ENCODE measurements at regions not wholly inside any gene's neighbourhood (a gene's known extent, or its start where the extent isn't known, plus 50 kb on each side); places are given as distances from the start of the nearest gene placed in this dataset.

- no peak overlapping the region for H2AFZ ChIP-seq (ENCODE audit: low read length)
- no peaks in the 10 kb centered on the region for H3K4me1 ChIP-seq (ENCODE audit: insufficient read depth, low read length)
- intact Hi-C loops (cut with micrococcal nuclease; ENCODE audit: unreplicated experiment) = no loop called here
- no peak overlapping the region for H3K4me3 ChIP-seq (replicated peaks in 1 of 3; ENCODE audit: insufficient read depth in 1 of 3, low read depth in 2 of 3, low read length in 3 of 3)
- ChIA-PET POLR2A (no interaction called here), CTCF (ENCODE audit: low intra/inter-chr PET ratio, low total read pairs) (no interaction called here)
- 9% methylated on average over 3 of the region's 3 CpGs for WGBS (ENCODE audit: low lambda C conversion rate)
- H3K27ac ChIP-seq (ENCODE audit: extremely low read length, insufficient read depth, low read length) = no peak overlapping the region
- no peak for FAIRE-seq
- in situ Hi-C loops (cut with HindIII; ENCODE audit: extremely low pct_ligation_motif_present, low pct_unique_long_range_greater_than_20kb) = no loop called here
- no peaks in the 10 kb centered on the region for H3K9me3 ChIP-seq (ENCODE audit: low read length)
- no peaks in the 10 kb centered on the region for H3K79me2 ChIP-seq (ENCODE audit: insufficient read depth, low read length)
- ATAC-seq = no peak
- no peak overlapping the region for H3K4me2 ChIP-seq (ENCODE audit: low read depth, low read length)
- H4K20me1 ChIP-seq (ENCODE audit: insufficient read depth, low read length) = no peaks in the 10 kb centered on the region
- no peak for DNase-seq (ENCODE audit: low spot score)
- H3K27me3 ChIP-seq (ENCODE audit: control insufficient read depth in 1 of 2, insufficient read depth in 2 of 2, low read length in 2 of 2) = peaks cover 0 to 32% of the 10 kb centered on the region in 2 experiments; a peak in 4 of 5 replicates
- BruUV-seq (replicated peaks) = no TSS peak
- H3K9ac ChIP-seq (ENCODE audit: insufficient read depth, low read depth, low read length) = no peak overlapping the region
- no peaks in the 10 kb centered on the region for H3K36me3 ChIP-seq (replicated peaks in 1 of 2; ENCODE audit: control insufficient read depth in 1 of 2, insufficient read depth in 2 of 2, low read length in 2 of 2)
- no peak for TF ChIP-seq NFATC3 (CRISPR knock-in tag; IDR thresholded peaks at IDR 0.05)
- TF ChIP-seq ZNF136 (CRISPR knock-in tag; IDR thresholded peaks at IDR 0.05; ENCODE audit: low read depth) = no peak
- no peak for TF ChIP-seq CTCF (CRISPR knock-in tag; IDR thresholded peaks at IDR 0.05)
- no peak for TF ChIP-seq CC2D1A (CRISPR knock-in tag; IDR thresholded peaks at IDR 0.05)
- no peak for TF ChIP-seq ZFP62 (CRISPR knock-in tag; IDR thresholded peaks at IDR 0.05)
- no peak for TF ChIP-seq ZNF256 (CRISPR knock-in tag; conservative IDR thresholded peaks at IDR 0.05)
- no peak for TF ChIP-seq GABPA (IDR thresholded peaks at IDR 0.05; ENCODE audit: low read depth, low read length)
- no peak for TF ChIP-seq GABPA (CRISPR knock-in tag; IDR thresholded peaks at IDR 0.05; ENCODE audit: low read depth)
- no peak for TF ChIP-seq ZNF574 (CRISPR knock-in tag; IDR thresholded peaks at IDR 0.05)
Observed at GRCh38 chr2:205858275-205858674, 176.0 kb downstream of the NRP2 start.

Data from HepG2 (cell line).